ENCODE measurements at regions not wholly inside any gene's neighbourhood (a gene's known extent, or its start where the extent isn't known, plus 50 kb on each side); places are given as distances from the start of the nearest gene placed in this dataset.
"Not testable (repeated sequence)": the region's sequence is repeated elsewhere in the genome, so short reads cannot be mapped to it uniquely, and the experiment has no call there.

DNA sequence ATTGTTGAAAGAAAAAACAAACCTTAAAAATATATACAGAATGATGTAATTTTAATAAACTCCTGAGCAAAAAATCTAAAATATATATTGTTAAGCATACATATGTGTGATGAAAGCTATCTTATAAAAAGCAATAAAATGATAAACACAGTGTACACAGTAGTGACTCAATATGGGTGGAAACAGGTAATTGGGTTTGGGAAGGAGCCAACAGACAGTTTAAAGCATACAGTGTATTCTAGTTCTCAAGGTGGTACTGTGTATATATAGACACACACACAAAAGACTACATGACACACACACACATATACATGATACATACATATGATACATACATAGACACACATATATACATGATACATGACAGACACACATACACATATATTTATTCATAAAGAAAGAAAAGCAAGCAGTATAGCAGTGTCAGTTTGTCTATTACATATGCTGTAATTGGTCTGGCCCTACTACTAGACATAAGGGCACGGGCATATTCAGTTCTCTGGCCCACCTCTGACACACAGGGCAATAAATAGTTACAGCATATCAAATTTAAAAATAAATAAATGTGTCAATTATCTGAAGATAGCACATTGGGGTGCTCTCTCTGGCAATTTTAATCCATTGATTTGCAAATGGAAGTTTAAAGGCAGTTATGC lies 330.2 kb downstream of the S1PR1 start:
- TF ChIP-seq, protein P1, sequence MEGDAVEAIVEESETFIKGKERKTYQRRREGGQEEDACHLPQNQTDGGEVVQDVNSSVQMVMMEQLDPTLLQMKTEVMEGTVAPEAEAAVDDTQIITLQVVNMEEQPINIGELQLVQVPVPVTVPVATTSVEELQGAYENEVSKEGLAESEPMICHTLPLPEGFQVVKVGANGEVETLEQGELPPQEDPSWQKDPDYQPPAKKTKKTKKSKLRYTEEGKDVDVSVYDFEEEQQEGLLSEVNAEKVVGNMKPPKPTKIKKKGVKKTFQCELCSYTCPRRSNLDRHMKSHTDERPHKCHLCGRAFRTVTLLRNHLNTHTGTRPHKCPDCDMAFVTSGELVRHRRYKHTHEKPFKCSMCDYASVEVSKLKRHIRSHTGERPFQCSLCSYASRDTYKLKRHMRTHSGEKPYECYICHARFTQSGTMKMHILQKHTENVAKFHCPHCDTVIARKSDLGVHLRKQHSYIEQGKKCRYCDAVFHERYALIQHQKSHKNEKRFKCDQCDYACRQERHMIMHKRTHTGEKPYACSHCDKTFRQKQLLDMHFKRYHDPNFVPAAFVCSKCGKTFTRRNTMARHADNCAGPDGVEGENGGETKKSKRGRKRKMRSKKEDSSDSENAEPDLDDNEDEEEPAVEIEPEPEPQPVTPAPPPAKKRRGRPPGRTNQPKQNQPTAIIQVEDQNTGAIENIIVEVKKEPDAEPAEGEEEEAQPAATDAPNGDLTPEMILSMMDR (conservative IDR thresholded peaks at IDR 0.05): no peak

DNA sequence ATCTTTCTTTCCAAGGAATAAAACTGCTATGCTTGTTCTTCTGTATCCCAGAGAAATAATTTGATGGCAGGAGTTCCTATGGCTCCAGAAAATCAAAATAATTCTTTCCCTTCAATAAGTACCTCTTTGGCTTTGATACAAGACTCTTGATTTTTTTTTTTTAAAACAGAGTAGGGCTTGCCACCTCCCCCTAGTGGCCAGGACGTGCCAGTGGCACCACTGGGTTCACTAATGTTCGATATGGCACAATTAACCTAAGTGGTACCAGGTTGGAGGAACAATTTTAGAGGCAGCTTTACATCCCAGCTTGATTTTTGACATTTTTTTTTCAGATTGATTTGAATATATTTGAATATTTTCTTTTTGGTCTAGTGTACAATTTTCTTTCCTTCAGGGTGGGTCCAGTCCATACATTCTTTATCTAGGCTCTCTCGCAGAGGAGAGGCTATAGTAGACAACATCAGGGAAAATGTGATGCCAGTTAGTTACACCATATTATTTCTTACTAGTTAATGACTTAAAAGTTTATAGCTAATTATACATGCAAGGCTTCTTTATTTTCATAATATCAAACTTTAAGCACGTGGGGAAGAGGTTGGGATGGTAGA lies 330.9 kb downstream of the S1PR1 start:
- no peak overlapping the region for H3K27ac ChIP-seq
- TF ChIP-seq, protein P1 (conservative IDR thresholded peaks at IDR 0.05): peak; percentile 96

More for the DNA sequence above, 330.2 kb downstream of the S1PR1 start:
- H3K27ac ChIP-seq: no peak overlapping the region

DNA sequence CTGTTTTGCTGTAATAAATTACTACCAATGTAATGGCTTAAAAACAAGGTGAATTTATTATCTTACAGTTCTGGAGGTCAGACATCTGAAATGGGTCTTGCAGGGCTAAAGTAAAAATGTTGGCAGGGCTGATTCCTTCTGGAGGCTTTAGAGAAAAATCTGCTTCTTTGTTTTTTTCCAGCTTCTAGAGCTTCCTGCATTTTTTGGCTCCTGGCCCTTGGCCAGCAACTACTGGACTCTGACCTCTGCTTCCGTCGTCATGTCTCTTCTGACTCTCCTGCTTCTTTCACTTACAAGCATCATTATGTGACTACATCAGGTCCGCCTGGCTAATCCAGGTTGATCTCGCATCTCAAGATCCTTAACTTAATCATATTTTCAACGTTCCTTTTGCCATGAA lies 350.9 kb downstream of the S1PR1 start:
- TF ChIP-seq, protein P1 (conservative IDR thresholded peaks at IDR 0.05): no peak
- no peak overlapping the region for H3K27ac ChIP-seq

DNA sequence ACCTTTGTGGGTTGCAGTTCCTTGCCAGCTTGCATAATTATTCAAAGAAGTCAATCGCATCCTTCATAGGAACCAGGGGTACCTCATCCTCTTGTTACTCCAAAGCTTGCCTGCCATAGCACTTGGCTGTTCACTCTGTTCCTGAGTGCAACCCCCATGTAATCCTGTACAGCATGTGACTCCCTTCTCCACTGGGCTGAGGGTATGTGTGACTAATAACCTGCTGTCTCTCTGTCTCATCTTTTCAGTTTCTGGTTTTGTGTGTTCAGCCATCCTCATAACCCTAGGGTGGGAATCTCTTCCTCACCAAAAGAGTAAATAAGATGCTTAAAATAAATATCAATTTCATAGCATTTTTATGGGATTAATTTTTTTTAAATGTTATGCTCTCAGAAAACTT lies 351.9 kb downstream of the S1PR1 start:
- H3K27ac ChIP-seq: no peak overlapping the region
- TF ChIP-seq, protein P1 (conservative IDR thresholded peaks at IDR 0.05): no peak

DNA sequence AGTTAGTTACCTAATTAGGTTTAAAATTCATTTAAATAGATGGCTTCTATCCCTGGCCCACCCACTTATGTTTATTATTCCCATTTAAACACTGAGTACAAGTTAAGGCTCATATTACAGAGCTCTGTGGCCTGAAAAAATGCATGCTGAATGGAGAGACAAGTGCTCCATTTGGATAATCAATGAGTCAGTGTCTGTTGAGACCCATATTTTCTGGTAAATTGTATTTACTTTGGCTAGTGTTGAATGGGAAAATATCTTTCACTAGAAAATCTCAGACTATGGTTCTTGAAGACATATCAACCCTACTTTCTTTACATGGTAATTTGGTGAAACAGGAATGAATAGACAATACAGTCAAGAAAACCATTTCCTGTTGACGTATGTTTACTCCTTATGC lies 356.0 kb downstream of the S1PR1 start:
- TF ChIP-seq, protein P1 (conservative IDR thresholded peaks at IDR 0.05): no peak
- no peak overlapping the region for H3K27ac ChIP-seq

DNA sequence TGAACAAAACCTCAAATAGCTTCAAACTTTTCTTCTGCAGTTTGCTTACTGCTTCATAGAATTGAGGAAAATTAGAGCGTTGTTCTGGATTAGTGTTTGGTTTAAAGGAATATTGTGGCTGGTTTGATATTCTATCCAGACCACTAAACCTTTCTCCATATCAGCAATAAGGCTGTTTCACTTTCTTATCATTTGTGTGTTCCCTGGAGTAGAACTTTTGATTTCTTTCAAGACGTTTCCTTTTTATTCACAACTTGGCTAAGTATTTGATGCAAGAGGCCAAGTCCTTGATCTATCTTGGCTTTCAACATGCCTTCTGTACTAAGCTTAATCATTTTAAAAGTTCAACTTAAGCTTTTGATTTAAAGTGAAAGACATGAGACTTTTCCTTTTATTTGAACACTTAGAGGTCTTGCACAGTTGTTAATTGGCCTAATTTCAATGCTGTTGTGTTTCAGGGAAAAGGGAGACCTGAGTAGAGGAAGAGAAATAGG lies 359.1 kb downstream of the S1PR1 start:
- TF ChIP-seq, protein P1 (conservative IDR thresholded peaks at IDR 0.05): no peak
- no peak overlapping the region for H3K27ac ChIP-seq

DNA sequence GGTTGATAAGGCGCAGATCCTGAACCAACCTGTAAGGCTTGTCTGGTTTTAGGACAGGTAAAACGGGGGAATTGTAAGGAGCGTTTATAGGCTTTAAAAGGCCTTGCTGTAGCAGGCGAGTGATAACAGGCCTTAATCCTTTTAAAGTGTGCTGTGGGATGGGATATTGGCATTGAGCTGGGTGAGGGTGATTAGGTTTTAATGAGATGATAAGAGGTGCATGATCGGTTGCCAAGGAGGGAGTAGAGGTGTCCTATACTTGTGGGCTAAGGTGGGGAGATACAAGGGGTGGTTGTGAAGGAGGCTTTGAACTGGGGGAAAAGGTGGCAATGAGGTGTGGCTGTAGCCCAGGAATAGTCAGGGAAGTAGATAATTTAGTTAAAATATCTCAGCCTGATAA lies 363.8 kb downstream of the S1PR1 start:
- not testable (repeated sequence) for H3K27ac ChIP-seq

DNA sequence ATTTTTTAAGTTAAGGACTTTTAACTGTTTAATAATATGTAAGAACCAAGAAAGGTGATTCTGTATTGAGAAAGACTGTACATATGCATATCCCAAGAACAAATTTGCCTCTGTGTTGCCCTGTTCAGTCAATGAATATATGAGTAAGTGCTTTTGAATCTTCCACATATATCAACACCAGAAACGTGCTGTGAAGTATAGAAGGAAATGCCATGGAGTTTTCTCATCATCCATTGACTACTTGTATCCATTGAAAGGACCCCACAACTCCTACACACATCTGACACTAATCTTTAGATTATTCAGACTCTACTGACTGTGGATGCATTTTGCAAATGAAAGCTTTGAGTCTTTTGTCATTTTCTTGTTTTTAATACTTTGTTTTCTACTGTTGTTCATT lies 366.9 kb downstream of the S1PR1 start:
- TF ChIP-seq, protein P1 (conservative IDR thresholded peaks at IDR 0.05): no peak
- no peak overlapping the region for H3K27ac ChIP-seq

All from VCaP (cell line).